KBM-7 (cell line): ENCODE measurements at regions not wholly inside any gene's neighbourhood (a gene's known extent, or its start where the extent isn't known, plus 50 kb on each side); places are given as distances from the start of the nearest gene placed in this dataset.

Experiments used
- DNase-seq: peaks from one replicate; pipeline ENCODE4 v3.0.0-alpha.2; 2015
- in situ Hi-C: fragments of 300-500 bp; cut with MboI; formaldehyde crosslinking; loops from 2 replicates; pipeline ENCODE4 v1.14.3; 2020; ENCODE audit warnings: low sequenced_read_pairs, low pct_unique_long_range_greater_than_20kb, mixed read lengths

- in situ Hi-C loops, result no loop called here
- DNase-seq, result no peak
These were observed 166.6 kb upstream of the PELI2 start for GRCh38 chr14:55951341-55952206.

- in situ Hi-C loops, result no loop called here
- no peak for DNase-seq
These were observed 164.1 kb upstream of the PELI2 start for GRCh38 chr14:55954108-55954507.

- DNase-seq, result no peak
- in situ Hi-C loops, result no loop called here
These were observed 163.0 kb upstream of the PELI2 start for GRCh38 chr14:55955175-55955574.

DNA sequence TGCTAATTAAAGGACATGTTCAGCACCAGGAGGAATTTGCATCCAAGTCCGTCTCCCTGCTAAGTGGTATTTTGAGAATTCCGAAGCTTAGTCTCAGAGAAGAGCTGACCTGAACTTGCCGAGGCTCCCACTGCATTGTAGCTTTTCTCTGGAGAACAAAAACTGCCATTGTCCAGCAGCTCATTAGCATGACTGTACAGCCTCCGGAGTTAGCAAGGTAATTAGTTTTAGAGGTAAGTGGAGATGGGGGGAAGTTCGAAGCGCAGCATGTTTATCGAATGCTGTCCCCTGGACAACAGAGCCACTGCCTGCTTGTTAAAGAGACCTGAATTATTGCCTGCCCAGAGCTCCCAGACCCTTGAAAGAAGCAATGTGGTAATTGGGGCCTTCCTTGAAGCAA, 160.3 kb upstream of the PELI2 start:
- in situ Hi-C loops, result no loop called here
- DNase-seq, result no peak

GRCh38 chr14:55963295-55963694, 154.9 kb upstream of the PELI2 start:
- no peak for DNase-seq

GRCh38 chr14:55964091-55964490, 154.1 kb upstream of the PELI2 start:
- in situ Hi-C loops, result no loop called here
- DNase-seq, result no peak

More at GRCh38 chr14:55963295-55963694, 154.9 kb upstream of the PELI2 start:
- in situ Hi-C loops, result no loop called here

DNA sequence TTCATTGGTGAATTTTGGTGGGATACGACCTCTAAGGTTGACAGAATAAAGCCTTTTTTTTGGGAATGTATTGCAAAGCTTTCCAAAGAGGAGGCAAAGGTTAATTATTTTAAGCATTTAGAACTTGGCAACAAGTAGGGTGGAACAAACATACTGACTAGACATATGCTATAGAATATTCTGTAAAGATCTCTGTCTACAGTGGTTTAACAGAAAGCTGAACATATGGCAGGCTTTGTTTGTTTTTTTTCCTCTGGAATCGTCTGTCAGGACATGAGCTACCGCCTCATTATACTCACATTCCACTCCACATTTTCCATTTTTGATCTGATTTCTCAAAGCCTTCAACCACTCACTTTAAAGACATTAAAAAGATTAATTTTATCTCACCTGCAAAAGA, 153.4 kb upstream of the PELI2 start:
- DNase-seq, result no peak
- in situ Hi-C loops, result no loop called here

GRCh38 chr14:55965851-55966250, 152.4 kb upstream of the PELI2 start:
- DNase-seq, result no peak
- in situ Hi-C loops, result no loop called here

DNA sequence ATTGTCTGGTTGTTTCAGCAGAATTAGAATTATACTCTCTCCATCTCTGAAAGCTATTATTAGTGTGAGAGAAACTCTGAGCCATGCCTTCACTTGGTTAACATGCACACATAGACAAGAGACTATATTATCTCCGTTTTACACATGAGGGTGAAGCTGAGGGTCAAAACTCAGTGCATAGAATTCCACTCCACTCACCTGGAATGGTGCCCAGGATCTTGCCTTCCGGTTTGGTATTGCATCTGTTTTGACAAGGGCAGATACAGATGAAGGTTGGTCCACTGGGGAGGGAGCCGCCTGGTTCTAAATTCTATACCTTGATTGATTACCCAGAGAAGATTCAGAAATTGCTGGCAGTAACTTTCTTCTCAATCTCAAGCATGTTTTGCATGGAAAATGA, 149.5 kb upstream of the PELI2 start:
- in situ Hi-C loops, result no loop called here
- DNase-seq, result no peak

DNA sequence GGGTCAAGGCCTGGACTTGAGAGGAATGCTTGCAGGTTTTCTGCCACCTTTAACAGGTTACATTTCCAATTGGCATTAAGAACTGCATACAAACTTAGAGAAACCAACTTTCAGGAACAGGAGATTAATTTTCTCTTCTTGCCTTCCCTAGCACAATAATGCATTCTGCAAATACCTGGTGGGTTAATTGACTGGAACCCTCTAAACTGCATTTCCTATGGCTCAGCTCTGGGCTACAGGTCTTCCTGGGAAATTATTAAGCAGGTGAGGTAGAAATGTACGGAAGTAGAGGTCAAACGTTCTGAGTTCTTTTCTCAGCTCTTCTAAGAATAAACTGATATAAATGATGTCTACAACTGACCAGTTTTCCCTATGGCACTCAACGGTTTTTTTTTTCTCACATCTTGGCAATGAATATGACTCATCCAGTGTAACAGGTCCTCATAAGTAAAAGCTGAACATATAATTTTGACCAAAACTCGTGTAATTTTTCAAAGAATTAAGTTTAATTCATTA, 144.9 kb upstream of the PELI2 start:
- in situ Hi-C loops, result no loop called here

DNA sequence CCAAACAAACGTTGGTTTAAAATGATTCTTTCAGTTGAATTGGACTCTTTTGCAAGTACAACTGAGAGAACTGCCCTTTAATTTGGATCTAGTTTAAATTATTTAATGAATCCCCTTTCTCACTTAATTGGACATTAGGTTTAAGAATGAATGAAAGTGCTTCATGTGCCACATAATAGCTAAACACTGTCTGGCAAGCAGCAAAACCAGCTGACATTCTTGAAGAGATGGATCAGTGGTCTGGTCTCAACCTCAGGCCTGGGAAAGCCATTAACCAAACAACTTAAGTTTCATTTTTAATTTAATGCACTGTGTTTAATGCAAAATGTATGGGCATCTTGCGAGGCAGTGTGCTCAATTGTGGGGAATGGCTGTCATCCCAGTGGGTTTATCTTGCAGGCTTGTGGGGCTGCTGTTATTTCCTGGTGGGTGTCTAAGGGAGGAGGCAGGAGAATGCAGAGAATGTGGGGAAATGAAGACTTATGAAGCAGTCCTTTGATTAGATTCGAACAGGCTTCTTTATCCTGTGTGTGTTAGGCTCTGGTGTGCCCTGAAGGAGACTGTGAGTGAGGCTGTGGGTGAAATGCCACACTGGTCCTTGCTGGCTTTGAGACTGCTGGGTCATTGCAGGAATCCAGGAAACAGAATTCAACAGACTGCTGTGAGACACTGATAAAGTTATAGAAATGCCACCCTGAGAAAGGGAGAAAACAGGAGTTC, 144.1 kb upstream of the PELI2 start:
- DNase-seq, result no peak
- in situ Hi-C loops, result no loop called here

More for the DNA sequence above, 144.9 kb upstream of the PELI2 start:
- no peak for DNase-seq

- DNase-seq, result no peak
- in situ Hi-C loops, result no loop called here
These were observed 142.8 kb upstream of the PELI2 start for GRCh38 chr14:55975281-55975910.

- in situ Hi-C loops, result no loop called here
These were observed 142.0 kb upstream of the PELI2 start for GRCh38 chr14:55976219-55976618.

GRCh38 chr14:55976655-55977054, 141.6 kb upstream of the PELI2 start:
- in situ Hi-C loops, result no loop called here
- DNase-seq, result no peak

More at GRCh38 chr14:55976219-55976618, 142.0 kb upstream of the PELI2 start:
- DNase-seq, result no peak

DNA sequence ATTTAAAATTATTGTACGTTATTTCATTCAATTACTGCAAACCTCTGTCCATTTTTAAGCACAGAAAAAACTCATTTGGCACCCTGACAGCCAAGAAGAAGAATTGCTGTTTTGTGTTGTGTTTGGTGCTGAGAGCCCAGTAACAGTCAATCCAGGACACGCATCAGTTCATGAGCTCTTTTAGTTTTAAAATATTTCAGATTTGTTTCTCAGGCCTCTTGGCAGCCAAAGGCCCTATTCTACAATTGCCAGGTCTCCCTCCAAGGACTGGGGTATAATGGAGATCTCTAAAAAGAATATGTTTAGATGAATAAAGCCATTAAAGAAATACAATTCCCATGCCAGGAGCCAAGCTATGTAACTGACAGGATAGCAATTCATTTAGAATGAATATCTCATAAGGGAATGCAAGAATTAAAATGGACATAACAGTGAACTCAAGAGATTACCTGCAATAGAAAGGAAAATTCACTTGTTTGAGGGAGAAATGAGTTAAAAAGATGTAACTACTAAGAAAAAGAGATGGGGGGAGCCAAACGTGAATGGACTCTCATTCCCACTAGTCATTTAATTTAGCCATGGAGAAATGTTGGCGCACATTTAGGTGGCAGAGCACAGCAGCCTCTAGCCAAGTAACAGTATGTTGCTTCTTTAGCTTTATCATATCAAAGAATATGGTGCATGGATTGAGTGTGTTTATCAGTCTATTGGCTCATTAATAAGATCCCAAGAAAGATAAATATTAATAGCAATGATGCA, 140.6 kb upstream of the PELI2 start:
- no peak for DNase-seq
- in situ Hi-C loops, result no loop called here

DNA sequence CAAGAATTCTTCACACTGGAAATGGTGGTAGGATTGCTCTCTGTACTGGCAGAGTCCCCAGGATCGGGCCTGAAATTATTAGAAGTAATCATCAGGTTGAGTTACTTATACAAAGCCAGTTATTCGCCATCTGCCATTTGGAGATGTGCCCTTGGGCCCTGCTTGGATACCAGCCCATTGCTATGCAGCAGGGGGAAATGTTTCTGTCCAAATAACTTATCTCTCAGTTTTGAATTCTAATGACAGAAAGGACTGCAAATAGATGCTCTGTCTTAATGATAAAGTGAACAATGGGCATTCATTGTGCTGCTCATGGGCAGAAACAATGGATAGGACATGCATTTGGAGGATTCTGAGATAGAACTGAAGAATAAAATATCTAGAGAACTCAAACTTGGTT, 139.1 kb upstream of the PELI2 start:
- no peak for DNase-seq

DNA sequence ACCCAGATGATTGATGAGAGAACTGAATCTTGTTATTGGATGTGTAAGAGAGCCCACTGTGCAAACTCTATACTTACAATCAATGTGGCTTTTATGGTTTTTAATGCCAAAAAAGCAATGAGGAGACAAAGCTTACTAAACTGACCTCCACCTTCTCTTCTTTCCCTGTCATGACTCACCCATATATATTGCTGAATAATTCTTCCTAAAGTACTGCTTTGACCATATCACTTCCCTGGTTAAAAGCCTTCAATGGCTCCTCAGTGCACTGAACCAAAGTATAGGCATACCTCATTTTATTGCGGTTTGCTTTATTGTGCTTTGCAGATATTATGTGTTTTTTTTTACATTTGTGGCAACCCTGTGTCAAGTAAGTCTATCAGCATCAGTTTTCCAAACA, 138.4 kb upstream of the PELI2 start:
- DNase-seq, result no peak
- in situ Hi-C loops, result no loop called here

More for the DNA sequence above, 139.1 kb upstream of the PELI2 start:
- in situ Hi-C loops, result no loop called here

- no peak for DNase-seq
- in situ Hi-C loops, result no loop called here
These were observed 137.2 kb upstream of the PELI2 start for GRCh38 chr14:55980970-55981369.

GRCh38 chr14:55986069-55986468, 132.1 kb upstream of the PELI2 start:
- DNase-seq, result no peak
- in situ Hi-C loops, result no loop called here
